RPMI7951 (cell line): ENCODE measurements at regions not wholly inside any gene's neighbourhood (a gene's known extent, or its start where the extent isn't known, plus 50 kb on each side); places are given as distances from the start of the nearest gene placed in this dataset.

Experiments
- DNase-seq: peaks from one replicate; pipeline ENCODE4 v3.0.0-alpha.2; 2012; ENCODE audit warnings: low read depth

GRCh38 chr2:74759986-74760385 is 73.9 kb upstream of the HK2 start:
- DNase-seq = no peak

- no peak for DNase-seq
Observed at GRCh38 chr2:74760875-74761630, 72.9 kb upstream of the HK2 start.

- no peak for DNase-seq
Observed at GRCh38 chr2:74762789-74763188, 71.1 kb upstream of the HK2 start.

GRCh38 chr2:74763962-74764428 is 69.9 kb upstream of the HK2 start:
- DNase-seq = no peak

GRCh38 chr2:74764429-74765272 is 69.3 kb upstream of the HK2 start:
- no peak for DNase-seq

- no peak for DNase-seq
Observed at GRCh38 chr2:74766780-74767179, 67.1 kb upstream of the HK2 start.

GRCh38 chr2:74767618-74768017 is 66.3 kb upstream of the HK2 start:
- DNase-seq = no peak

GRCh38 chr2:74768401-74768914 is 65.5 kb upstream of the HK2 start:
- no peak for DNase-seq

- DNase-seq = no peak
Observed at GRCh38 chr2:74772046-74772445, 61.9 kb upstream of the HK2 start.

- no peak for DNase-seq
Observed at GRCh38 chr2:74777161-74777900, 56.6 kb upstream of the HK2 start.

GRCh38 chr2:74778381-74779264 is 55.3 kb upstream of the HK2 start:
- peak; percentile 67 for DNase-seq

GRCh38 chr2:74779265-74779558 is 54.7 kb upstream of the HK2 start:
- DNase-seq = no peak

GRCh38 chr2:74779587-74780135 is 54.3 kb upstream of the HK2 start:
- no peak for DNase-seq
